ENCODE measurements at regions not wholly inside any gene's neighbourhood (a gene's known extent, or its start where the extent isn't known, plus 50 kb on each side); places are given as distances from the start of the nearest gene placed in this dataset.
"Not testable (repeated sequence)": the region's sequence is repeated elsewhere in the genome, so short reads cannot be mapped to it uniquely, and the experiment has no call there.

DNA sequence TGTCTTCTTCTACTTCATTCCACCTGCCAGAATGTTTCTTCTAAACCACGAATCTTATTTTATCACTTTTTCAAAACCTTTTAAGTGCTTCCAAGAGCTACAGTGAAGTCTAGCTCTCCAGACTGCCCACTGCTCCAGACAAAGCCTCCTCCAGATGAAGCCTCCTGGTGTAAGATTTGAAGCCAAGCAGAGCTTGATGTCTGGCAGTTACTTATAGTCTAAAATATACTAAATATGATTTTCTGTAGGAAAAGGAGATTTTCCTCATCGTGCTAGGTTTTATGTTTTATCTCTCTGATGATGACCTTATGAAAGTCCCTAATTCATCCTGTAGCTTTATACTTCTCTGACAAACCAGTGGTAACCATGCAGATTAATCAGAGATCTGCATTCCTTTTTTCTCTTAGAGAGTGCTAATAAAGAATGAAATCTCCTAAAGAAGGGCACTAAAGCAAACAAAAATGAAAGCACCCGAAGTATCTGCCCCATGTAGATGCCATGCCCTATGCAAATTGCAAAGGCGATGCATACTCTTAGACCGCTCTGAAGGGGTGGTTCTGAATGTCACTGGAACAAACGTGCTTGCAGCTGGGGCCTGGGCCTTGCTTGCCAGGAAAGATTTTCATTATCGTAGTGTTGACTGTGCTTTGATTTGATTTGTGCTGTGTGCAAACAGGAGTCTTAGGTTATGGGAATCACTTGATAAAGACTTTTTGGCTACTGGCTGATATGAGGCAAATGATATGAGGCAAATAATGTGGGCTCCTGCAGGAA is 314.2 kb downstream of the PID1 start:
- DNase-seq: no peak

DNA sequence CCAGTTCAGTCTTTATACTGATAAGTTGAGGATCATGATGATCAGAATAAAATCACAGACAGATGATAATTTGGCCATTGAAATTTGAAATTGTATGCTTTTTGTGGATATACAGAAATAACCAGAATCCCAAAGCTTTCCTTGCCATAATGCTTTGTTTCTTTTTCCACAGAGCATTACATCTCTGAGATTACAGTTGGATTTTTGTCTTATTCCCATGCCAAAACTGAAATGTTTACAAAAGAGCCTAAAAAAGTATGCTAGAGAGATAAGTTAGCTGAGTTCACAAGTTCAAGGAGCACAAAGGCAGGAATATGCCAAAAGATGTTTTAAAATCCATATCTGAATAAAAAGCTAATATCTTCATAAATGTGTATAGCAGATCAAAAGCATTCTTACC is 321.3 kb downstream of the PID1 start:
- DNase-seq: no peak

GRCh38 chr2:228945710-228946109 is 325.4 kb downstream of the PID1 start:
- no peak for DNase-seq

DNA sequence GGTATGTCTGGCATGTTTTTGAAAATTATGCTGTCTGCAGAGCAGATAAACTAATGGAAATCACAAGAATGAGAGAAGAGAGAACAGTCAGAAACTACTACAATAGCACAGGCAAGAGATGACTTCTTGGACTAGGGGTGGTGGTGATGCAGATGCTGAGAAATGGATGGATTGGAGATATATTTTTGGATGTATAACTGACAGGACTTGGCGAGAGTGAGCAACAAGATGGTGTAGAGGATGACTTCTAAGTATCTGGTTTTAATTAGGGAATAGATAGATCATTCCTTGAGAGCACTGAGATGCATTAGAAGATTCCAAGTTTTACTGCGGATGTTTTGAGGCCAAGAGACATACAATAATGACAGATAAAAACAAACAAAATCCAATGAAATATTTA is 328.2 kb downstream of the PID1 start:
- no peak for DNase-seq

GRCh38 chr2:228938629-228939028 is 332.5 kb downstream of the PID1 start:
- no peak for DNase-seq

- no peak for DNase-seq
Observed at GRCh38 chr2:228927028-228928010, 343.8 kb downstream of the PID1 start.

DNA sequence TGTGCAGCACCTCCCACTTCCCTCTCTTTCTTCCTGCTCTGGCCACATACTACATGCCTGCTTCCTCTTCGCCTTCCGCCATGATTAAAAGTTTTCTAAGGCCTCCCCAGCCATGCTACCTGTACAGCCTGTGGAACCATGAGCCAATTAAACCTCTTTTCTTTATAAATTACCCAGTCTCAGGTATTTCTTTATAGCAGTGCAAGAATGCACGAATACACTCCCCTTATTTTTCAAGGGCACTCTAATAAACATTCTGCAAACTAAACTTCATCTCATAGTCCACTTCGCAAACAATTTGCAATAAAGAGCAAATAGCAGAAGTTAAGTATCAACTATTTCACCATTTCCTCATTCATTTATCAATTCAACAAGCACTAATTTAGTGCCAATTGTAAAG is 351.3 kb downstream of the PID1 start:
- DNase-seq: no peak

DNA sequence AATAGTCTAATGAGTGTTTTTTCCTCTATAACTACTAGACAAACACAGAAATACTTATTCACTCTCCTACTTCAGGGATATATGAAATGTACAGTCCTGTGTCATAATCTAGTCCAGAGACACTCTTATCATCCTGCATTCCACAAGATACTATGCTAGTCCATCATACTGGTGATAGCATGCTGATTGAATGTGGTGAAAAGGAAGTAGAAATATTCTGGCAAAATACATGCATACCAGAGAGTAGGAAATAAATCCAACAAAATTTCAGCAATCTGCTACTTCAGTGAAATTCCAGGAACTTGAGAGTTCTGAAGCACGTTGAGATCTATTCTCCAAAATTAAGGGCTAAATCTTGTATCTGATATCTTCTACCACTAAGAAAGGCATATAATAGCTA is 353.9 kb downstream of the PID1 start:
- no peak for DNase-seq

DNA sequence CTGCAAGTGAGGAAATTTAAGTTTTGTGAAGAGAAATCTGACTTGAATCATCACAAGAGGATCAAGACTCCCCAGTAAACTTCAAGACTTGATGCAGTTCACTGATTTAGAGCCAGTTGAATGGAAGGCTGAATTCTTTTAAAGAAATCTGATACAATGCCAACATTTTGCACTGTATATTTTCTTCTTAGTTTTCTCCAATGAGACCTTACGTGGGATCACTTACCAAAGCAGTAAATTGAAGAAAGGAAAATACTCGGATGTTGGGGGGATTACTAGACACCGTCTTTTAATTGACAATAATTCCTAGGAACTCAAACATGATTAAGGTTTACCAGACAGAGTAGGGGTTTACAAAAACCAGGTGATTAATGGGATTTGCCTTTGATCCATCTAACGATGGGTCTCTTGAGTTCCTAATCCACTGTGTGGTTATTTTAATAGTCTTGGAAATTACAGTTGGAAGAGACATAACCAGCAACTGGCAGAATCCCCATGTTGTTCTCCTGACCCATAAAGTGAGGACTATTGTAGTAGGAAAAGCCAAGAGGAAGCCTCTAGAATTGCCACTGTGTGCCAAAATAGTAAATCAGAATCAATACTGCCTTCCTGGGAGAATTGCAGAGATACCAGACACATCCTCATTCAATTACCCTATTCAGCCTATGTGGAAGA is 354.5 kb downstream of the PID1 start:
- no peak for DNase-seq

GRCh38 chr2:228913176-228913575 is 357.9 kb downstream of the PID1 start:
- DNase-seq: no peak

- not testable (repeated sequence) for DNase-seq
Observed at GRCh38 chr2:228910872-228911271, 360.2 kb downstream of the PID1 start.

DNA sequence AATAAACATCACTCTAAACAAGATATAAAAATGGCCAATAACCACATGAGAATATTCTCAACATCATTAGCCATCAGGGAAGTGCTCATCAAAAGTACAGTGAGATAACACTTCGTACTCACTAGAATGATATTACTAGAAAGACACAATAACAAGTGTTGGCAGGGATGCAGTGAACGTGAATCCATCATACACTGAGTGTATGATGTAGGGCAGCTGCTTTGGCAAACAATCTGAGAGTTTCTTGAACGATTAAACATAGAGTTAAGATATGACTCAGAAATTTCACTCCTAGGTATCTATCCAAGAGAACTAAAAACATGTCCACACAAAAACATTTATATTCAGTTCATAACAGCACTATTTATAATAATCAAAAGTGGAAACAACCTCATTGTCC is 368.9 kb downstream of the PID1 start:
- no peak for DNase-seq

DNA sequence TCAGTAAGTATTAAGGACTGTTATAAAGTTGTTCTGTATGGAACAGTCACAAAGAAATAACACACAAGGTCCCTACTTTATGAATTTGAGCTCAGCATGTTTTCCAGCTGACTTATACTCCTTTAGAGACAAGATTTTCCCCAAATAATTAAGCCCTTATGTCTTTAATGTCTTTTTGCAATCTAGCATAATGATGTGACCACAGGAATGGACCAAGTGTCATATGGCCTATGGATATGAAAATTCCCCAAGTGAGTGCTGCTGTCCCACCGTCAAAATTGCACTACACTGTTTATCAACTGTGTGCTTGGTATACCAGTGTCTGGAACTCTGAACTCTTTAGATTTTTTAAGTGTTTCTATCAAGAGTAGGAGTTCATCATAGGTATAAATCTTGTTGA is 369.6 kb downstream of the PID1 start:
- no peak for DNase-seq

DNA sequence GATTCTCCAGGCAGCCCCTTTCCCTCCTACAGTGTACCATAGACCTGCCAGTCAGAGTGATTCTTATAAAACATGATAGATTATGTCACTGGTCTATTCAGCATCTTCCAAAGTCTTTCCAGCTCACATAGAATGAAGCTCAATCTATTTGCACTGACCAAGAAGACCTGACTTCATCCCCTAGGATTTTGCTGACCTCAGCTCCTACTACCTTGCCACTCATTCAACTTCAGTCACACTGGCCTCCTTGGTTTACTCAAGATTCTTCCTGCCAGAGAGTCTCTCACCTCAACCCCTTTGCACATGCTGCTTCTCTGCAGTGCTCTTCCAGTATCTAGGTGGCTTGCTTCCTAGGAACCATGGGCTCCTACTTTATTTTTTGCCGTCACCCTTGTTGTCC is 392.9 kb downstream of the PID1 start:
- DNase-seq: no peak

GRCh38 chr2:228876276-228876675 is 394.8 kb downstream of the PID1 start:
- no peak for DNase-seq

- DNase-seq: no peak
Observed at GRCh38 chr2:228875152-228875900, 395.8 kb downstream of the PID1 start.

GRCh38 chr2:228871012-228871411 is 400.1 kb downstream of the PID1 start:
- no peak for DNase-seq

DNA sequence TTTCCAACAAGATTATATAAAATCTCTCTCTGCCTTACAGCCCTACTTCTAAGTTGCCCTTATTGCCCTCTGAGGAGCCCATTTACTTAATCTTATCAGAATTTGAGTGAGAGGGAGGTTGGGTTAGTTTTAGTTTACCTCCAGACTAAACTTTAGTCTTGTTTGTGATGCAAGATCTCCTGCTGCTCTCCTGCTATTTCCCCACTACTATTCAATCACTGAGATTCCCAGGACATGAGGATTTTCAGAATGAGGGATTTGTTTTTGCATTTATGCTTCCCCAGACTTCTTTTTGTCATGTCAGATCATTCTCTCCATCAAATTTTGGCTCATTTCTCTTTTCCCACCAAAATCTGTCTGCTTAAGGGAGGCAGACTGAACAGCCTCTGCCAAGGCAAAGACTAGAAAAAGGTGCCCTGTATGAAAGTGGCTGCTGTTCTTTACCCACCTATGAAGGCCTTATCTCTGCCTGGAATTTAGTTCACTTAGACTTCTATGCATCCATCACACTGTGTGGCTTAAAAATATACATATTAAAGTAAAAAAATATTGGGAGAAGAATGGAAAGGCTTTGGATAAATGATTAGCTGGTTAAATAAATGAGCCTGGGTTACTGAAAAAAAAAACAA is 401.3 kb downstream of the PID1 start:
- DNase-seq: no peak

DNA sequence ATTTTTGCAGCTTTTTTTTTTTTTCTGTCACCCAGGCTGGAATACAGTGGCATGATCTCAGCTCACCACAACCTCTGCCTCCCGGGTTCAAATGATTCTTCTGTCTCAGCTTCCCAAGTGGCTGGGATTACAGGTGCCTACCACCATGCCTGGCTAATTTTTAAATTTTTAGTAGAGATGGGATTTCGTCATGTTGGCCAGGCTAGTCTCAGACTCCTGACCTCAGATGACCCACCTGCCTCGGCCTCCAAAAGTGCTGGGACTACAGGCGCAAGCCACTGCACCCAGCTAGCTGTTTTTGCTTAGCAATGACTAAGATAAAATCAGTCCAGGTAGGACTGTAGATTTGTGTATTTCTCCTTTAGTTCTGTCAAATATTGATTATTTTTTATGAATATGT is 403.7 kb downstream of the PID1 start:
- no peak for DNase-seq

DNA sequence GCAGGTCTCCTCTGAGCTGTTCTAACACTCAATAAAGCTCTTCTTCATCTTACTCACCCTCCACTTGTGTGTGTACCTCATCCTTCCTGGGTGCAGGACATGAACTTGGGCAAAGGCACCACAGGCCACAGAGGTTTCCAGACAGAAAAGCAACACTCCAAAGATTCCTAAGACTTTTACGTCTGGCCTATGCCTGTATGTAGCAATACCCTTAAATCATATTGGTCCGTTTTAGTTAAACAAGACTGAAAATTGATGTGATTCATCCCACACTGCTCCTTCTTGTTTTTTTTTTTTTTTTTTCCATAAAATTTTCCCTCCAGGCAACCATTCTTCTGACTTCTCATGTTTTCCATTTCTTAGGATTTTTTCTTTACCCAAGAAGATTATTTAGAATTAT is 404.3 kb downstream of the PID1 start:
- DNase-seq: no peak

GRCh38 chr2:228866044-228866443 is 405.0 kb downstream of the PID1 start:
- no peak for DNase-seq

- no peak for DNase-seq
Observed at GRCh38 chr2:228864131-228864530, 407.0 kb downstream of the PID1 start.

All from islet precursor cell (in vitro differentiated cells).